ENCODE measurements at regions not wholly inside any gene's neighbourhood (a gene's known extent, or its start where the extent isn't known, plus 50 kb on each side); places are given as distances from the start of the nearest gene placed in this dataset.

DNA sequence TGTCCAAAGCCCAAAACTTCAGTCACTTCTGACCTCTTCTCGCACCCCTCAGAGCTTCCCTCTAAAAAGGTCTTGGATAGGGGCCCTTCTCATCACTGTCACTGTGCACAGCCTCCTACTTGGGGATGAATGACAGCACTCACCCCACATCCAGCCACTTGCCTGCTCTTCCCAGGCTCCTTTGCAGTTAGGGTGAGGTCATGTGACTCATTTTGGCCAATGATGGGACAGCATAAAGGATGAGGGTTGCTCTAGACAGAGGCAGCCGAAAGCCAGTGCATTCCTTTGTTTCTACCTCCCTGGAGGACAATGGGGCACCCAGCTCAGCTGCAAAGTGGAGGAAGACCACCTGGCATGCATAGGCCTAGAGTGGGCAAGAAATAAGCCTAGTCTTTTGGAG is 1413.3 kb downstream of the TBC1D22A start (continued):
- TF ChIP-seq, protein P1, sequence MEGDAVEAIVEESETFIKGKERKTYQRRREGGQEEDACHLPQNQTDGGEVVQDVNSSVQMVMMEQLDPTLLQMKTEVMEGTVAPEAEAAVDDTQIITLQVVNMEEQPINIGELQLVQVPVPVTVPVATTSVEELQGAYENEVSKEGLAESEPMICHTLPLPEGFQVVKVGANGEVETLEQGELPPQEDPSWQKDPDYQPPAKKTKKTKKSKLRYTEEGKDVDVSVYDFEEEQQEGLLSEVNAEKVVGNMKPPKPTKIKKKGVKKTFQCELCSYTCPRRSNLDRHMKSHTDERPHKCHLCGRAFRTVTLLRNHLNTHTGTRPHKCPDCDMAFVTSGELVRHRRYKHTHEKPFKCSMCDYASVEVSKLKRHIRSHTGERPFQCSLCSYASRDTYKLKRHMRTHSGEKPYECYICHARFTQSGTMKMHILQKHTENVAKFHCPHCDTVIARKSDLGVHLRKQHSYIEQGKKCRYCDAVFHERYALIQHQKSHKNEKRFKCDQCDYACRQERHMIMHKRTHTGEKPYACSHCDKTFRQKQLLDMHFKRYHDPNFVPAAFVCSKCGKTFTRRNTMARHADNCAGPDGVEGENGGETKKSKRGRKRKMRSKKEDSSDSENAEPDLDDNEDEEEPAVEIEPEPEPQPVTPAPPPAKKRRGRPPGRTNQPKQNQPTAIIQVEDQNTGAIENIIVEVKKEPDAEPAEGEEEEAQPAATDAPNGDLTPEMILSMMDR (IDR thresholded peaks at IDR 0.05 in 2 of 3, conservative IDR thresholded peaks at IDR 0.05 in 1 of 3; ENCODE audit: borderline replicate concordance in 1 of 3, insufficient read depth in 1 of 3, low read depth in 2 of 3, low read length in 2 of 3) = no peak
- TF ChIP-seq POLR2A (IDR thresholded peaks at IDR 0.05; ENCODE audit: borderline replicate concordance, extremely low read depth, insufficient read depth, insufficient read length) = no peak

DNA sequence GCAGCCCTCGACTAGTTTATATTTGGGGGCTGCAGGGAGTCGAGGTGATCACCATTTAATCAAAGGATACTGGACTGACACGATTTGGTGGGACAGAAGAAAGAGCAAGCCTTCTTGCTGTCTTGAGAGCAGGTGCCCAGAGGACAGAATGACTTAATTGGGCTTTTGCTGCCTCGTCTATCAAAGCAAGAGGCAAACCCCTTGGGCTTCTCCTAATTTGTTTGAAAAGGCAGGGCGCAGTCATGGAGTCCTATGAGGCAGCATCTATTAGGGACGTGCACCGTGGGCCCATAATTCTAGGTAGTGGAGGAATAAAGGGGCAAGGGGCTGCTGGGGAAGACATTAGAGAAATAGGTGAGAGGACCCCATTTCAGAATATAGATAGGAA is 1411.3 kb downstream of the TBC1D22A start:
- BruUV-seq (replicated peaks) = no TSS peak
- Histone ChIP-seq H3K36me3 (ENCODE audit: control insufficient read depth in 1 of 2, insufficient read depth in 2 of 2, low read length in 2 of 2) (no peaks in the 10 kb centered on the region), H3K9ac (ENCODE audit: low read length) (no peak overlapping the region), H3K27me3 (ENCODE audit: insufficient read depth, low read length) (peaks cover 4% of the 10 kb centered on the region; the same call in 1 of the 2 replicates), H3K9me3 (ENCODE audit: control insufficient read depth in 1 of 2, insufficient read depth in 1 of 2, low read depth in 1 of 2, low read length in 2 of 2) (no peaks in the 10 kb centered on the region; a peak in 1 of 4 replicates), H2AFZ (ENCODE audit: low read depth, low read length, poor library complexity, severe bottlenecking) (no peak overlapping the region), H3K27ac (ENCODE audit: low read depth, low read length) (no peak overlapping the region), H3K79me2 (ENCODE audit: insufficient read depth, low read length) (no peaks in the 10 kb centered on the region), H3K4me2 (ENCODE audit: low read length) (no peak overlapping the region), H4K20me1 (ENCODE audit: insufficient read depth) (no peaks in the 10 kb centered on the region), H3K9me2 (ENCODE audit: insufficient read depth) (no peaks in the 10 kb centered on the region), H3K4me3 (replicated peaks in 1 of 2; ENCODE audit: low read depth in 1 of 2, low read length in 2 of 2) (no peak overlapping the region), H3K4me1 (ENCODE audit: control insufficient read depth in 1 of 2, insufficient read depth in 2 of 2, low read length in 2 of 2) (no peaks in the 10 kb centered on the region)
- TF ChIP-seq POLR2A (IDR thresholded peaks at IDR 0.05; ENCODE audit: borderline replicate concordance, extremely low read depth, insufficient read depth, insufficient read length) = no peak
- no peak for TF ChIP-seq SIN3A (IDR thresholded peaks at IDR 0.05; ENCODE audit: low read depth)
- no peak for TF ChIP-seq RAD21 (IDR thresholded peaks at IDR 0.05; ENCODE audit: low read depth)
- TF ChIP-seq, protein P2, sequence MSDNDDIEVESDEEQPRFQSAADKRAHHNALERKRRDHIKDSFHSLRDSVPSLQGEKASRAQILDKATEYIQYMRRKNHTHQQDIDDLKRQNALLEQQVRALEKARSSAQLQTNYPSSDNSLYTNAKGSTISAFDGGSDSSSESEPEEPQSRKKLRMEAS (IDR thresholded peaks at IDR 0.05) = no peak
- TF ChIP-seq YY1 (IDR thresholded peaks at IDR 0.05; ENCODE audit: extremely low read depth, insufficient replicate concordance, low read depth, low read length) = no peak
- ChIA-PET CTCF (no interaction called here), RAD21 (ENCODE audit: low non-redundant PET in 1 of 2, low total read pairs in 2 of 2, uncharacterized antibody in 2 of 2, unreplicated experiment in 2 of 2) (no interaction called here), POLR2A (no interaction called here)
- DNase-seq (ENCODE audit: low read depth, low spot score) = no peak
- no peak for ATAC-seq
- intact Hi-C loops (cut with micrococcal nuclease) = no loop called here
